ENCODE measurements at regions not wholly inside any gene's neighbourhood (a gene's known extent, or its start where the extent isn't known, plus 50 kb on each side); places are given as distances from the start of the nearest gene placed in this dataset.

- no peak overlapping the region for H3K4me3 ChIP-seq (ENCODE audit: control insufficient read depth, low read depth, low read length)
- TF ChIP-seq CTCF (conservative IDR thresholded peaks at IDR 0.05; ENCODE audit: control insufficient read depth, insufficient read depth, low read depth, low read length), result no peak
- DNase-seq (ENCODE audit: low read depth), result no peak
Measured at GRCh38 chr9:11135851-11136250, 523.0 kb upstream of the PTPRD start.

GRCh38 chr9:11141357-11141756 lies 528.6 kb upstream of the PTPRD start:
- H3K4me3 ChIP-seq (ENCODE audit: control insufficient read depth, low read depth, low read length), result no peak overlapping the region
- DNase-seq (ENCODE audit: low read depth), result peak; percentile 15
- no peak for TF ChIP-seq CTCF (conservative IDR thresholded peaks at IDR 0.05; ENCODE audit: control insufficient read depth, insufficient read depth, low read depth, low read length)

GRCh38 chr9:11142965-11143738 lies 530.4 kb upstream of the PTPRD start:
- no peak for TF ChIP-seq CTCF (conservative IDR thresholded peaks at IDR 0.05; ENCODE audit: control insufficient read depth, insufficient read depth, low read depth, low read length)
- no peak overlapping the region for H3K4me3 ChIP-seq (ENCODE audit: control insufficient read depth, low read depth, low read length)
- DNase-seq (ENCODE audit: low read depth), result no peak

GRCh38 chr9:11144746-11145145 lies 531.9 kb upstream of the PTPRD start:
- no peak overlapping the region for H3K4me3 ChIP-seq (ENCODE audit: control insufficient read depth, low read depth, low read length)
- TF ChIP-seq CTCF (conservative IDR thresholded peaks at IDR 0.05; ENCODE audit: control insufficient read depth, insufficient read depth, low read depth, low read length), result no peak
- no peak for DNase-seq (ENCODE audit: low read depth)

GRCh38 chr9:11148189-11148588 lies 535.4 kb upstream of the PTPRD start:
- no peak overlapping the region for H3K4me3 ChIP-seq (ENCODE audit: control insufficient read depth, low read depth, low read length)
- DNase-seq (ENCODE audit: low read depth), result no peak
- TF ChIP-seq CTCF (conservative IDR thresholded peaks at IDR 0.05; ENCODE audit: control insufficient read depth, insufficient read depth, low read depth, low read length), result no peak

GRCh38 chr9:11149065-11149464 lies 536.3 kb upstream of the PTPRD start:
- DNase-seq (ENCODE audit: low read depth), result no peak
- no peak overlapping the region for H3K4me3 ChIP-seq (ENCODE audit: control insufficient read depth, low read depth, low read length)
- TF ChIP-seq CTCF (conservative IDR thresholded peaks at IDR 0.05; ENCODE audit: control insufficient read depth, insufficient read depth, low read depth, low read length), result no peak
